HL-60 (cell line): ENCODE measurements at regions not wholly inside any gene's neighbourhood (a gene's known extent, or its start where the extent isn't known, plus 50 kb on each side); places are given as distances from the start of the nearest gene placed in this dataset.
"Not testable (repeated sequence)": the region's sequence is repeated elsewhere in the genome, so short reads cannot be mapped to it uniquely, and the experiment has no call there.

Experiments used
- DNase-seq, 2 experiments: peaks; one replicate each; pipeline ENCODE4 v3.0.0-alpha.2; 2010 to 2020; ENCODE audit warnings: low read depth in 1 of 2, low spot score in 1 of 2
- H3K27ac ChIP-seq: fragments of 250-450 bp; sonication (Bioruptor Pico); replicated peaks from 2 replicates; pipeline ENCODE4 v1.5.1; 2020; ENCODE audit warnings: mild to moderate bottlenecking, moderate library complexity
- H3K27me3 ChIP-seq: fragments of 250-450 bp; sonication (Bioruptor Pico); 2 replicates; pipeline ENCODE4 v1.5.1; 2021; ENCODE audit warnings: mild to moderate bottlenecking, moderate library complexity; ENCODE audit not compliant: insufficient read depth, poor library complexity, severe bottlenecking
- H3K4me3 ChIP-seq: replicated peaks from 2 replicates; pipeline ENCODE4 v1.5.1; 2011; ENCODE audit warnings: mild to moderate bottlenecking, control low read depth, low read length; ENCODE audit not compliant: insufficient read depth
- GABPA ChIP-seq: IDR thresholded peaks from 2 replicates; pipeline ENCODE4 v1.6.1; 2012; ENCODE audit warnings: low read depth
- POLR2AphosphoS5 ChIP-seq: IDR thresholded peaks from 2 replicates; pipeline ENCODE4 v1.6.1; 2012; ENCODE audit warnings: low read depth
- SPI1 ChIP-seq: IDR thresholded peaks from 2 replicates; pipeline ENCODE4 v1.6.1; 2012; ENCODE audit warnings: low read depth, mild to moderate bottlenecking, borderline replicate concordance
- TF ChIP-seq, protein P1 (sequence below): IDR thresholded peaks from one replicate; pipeline ENCODE4 v1.5.1; 2011; ENCODE audit warnings: low read length, control low read depth, inconsistent platforms; ENCODE audit not compliant: insufficient read depth
- TF ChIP-seq, protein P2 (sequence below): IDR thresholded peaks from 2 replicates; pipeline ENCODE4 v1.6.1; 2012; ENCODE audit warnings: low read depth; ENCODE audit not compliant: insufficient replicate concordance

DNA sequence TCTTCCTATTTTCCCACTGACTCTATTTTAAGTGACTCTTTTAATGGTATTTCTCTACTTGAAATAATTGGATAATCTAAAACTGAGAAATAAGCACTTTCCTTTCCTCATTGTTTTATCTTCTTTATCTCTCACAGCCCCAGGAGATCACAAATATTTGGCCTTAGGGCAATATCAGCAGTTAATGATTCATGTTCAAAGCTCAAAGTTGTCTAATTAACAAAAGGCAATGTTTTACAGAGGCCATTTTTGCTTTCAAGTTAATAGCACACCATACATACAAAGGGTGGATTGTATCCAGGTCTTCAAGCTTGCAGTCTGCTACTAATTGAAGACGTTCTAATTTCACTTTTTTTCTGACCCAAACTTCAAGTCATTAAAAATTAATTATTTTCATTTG is 120.1 kb downstream of the LRRN1 start:
- TF ChIP-seq, protein P1, sequence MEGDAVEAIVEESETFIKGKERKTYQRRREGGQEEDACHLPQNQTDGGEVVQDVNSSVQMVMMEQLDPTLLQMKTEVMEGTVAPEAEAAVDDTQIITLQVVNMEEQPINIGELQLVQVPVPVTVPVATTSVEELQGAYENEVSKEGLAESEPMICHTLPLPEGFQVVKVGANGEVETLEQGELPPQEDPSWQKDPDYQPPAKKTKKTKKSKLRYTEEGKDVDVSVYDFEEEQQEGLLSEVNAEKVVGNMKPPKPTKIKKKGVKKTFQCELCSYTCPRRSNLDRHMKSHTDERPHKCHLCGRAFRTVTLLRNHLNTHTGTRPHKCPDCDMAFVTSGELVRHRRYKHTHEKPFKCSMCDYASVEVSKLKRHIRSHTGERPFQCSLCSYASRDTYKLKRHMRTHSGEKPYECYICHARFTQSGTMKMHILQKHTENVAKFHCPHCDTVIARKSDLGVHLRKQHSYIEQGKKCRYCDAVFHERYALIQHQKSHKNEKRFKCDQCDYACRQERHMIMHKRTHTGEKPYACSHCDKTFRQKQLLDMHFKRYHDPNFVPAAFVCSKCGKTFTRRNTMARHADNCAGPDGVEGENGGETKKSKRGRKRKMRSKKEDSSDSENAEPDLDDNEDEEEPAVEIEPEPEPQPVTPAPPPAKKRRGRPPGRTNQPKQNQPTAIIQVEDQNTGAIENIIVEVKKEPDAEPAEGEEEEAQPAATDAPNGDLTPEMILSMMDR: no peak
- no peak for TF ChIP-seq POLR2AphosphoS5
- no peak for TF ChIP-seq GABPA
- TF ChIP-seq, protein P2, sequence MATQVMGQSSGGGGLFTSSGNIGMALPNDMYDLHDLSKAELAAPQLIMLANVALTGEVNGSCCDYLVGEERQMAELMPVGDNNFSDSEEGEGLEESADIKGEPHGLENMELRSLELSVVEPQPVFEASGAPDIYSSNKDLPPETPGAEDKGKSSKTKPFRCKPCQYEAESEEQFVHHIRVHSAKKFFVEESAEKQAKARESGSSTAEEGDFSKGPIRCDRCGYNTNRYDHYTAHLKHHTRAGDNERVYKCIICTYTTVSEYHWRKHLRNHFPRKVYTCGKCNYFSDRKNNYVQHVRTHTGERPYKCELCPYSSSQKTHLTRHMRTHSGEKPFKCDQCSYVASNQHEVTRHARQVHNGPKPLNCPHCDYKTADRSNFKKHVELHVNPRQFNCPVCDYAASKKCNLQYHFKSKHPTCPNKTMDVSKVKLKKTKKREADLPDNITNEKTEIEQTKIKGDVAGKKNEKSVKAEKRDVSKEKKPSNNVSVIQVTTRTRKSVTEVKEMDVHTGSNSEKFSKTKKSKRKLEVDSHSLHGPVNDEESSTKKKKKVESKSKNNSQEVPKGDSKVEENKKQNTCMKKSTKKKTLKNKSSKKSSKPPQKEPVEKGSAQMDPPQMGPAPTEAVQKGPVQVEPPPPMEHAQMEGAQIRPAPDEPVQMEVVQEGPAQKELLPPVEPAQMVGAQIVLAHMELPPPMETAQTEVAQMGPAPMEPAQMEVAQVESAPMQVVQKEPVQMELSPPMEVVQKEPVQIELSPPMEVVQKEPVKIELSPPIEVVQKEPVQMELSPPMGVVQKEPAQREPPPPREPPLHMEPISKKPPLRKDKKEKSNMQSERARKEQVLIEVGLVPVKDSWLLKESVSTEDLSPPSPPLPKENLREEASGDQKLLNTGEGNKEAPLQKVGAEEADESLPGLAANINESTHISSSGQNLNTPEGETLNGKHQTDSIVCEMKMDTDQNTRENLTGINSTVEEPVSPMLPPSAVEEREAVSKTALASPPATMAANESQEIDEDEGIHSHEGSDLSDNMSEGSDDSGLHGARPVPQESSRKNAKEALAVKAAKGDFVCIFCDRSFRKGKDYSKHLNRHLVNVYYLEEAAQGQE: no peak
- no peak for TF ChIP-seq SPI1
- Histone ChIP-seq H3K27me3 (no peaks in the 10 kb centered on the region), H3K4me3 (no peak overlapping the region), H3K27ac (no peak overlapping the region)
- no peak for DNase-seq

GRCh38 chr3:3923619-3924018 is 124.4 kb downstream of the LRRN1 start:
- no peak for DNase-seq
- Histone ChIP-seq H3K4me3 (no peak overlapping the region), H3K27me3 (no peaks in the 10 kb centered on the region), H3K27ac (no peak overlapping the region)
- TF ChIP-seq POLR2AphosphoS5: no peak
- TF ChIP-seq, protein P1: no peak
- TF ChIP-seq, protein P2: no peak

- Histone ChIP-seq H3K4me3 (no peak overlapping the region), H3K27ac (no peak overlapping the region), H3K27me3 (no peaks in the 10 kb centered on the region)
- TF ChIP-seq GABPA: no peak
- TF ChIP-seq, protein P2: no peak
- no peak for TF ChIP-seq POLR2AphosphoS5
- no peak for DNase-seq
Measured at GRCh38 chr3:3927198-3927597, 128.0 kb downstream of the LRRN1 start.

DNA sequence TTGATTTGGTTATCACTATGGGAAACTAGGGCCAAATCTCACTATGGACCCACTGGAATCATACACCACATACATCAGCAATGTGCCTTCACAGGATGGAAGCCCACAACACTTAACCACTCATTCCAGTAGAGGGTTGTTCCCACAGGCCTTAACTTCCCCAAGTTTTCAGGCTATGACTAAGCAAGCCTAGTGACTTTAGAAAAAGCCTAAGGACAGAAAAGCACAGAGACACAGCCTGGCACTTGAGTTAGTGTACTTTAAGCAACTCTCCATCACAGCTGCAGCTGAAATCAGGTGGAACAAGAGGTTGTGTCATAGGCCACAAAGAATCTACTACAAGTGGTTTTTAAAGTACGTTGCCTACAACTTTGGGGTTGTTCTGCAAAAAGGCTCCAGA is 128.7 kb downstream of the LRRN1 start:
- Histone ChIP-seq H3K27me3 (no peaks in the 10 kb centered on the region), H3K4me3 (no peak overlapping the region), H3K27ac (no peak overlapping the region)
- no peak for DNase-seq
- TF ChIP-seq, protein P1: no peak
- TF ChIP-seq GABPA: no peak

DNA sequence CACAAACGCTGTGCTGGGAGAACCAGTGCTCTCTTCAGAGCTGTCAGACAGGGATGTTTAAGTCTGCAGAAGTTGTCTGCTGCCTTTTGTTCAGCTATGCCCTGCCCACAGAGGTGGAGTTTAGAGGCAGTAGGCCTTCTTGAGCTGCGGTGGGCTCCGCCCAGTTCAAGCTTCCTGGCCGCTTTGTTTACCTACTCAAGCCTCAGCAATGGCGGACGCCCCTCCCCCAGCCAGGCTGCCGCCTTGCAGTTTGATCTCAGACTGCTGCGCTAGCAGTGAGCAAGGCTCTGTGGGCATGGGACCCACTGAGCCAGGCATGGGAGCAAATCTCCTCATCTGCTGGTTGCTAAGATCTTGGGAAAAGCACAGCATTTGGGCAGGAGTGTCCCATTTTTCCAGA is 142.1 kb downstream of the LRRN1 start:
- not testable (repeated sequence) for DNase-seq, H3K27ac ChIP-seq, H3K27me3 ChIP-seq, H3K4me3 ChIP-seq
